Pancreas (tissue), 10 donors: ENCODE measurements at regions not wholly inside any gene's neighbourhood (a gene's known extent, or its start where the extent isn't known, plus 50 kb on each side); places are given as distances from the start of the nearest gene placed in this dataset.

Experiments used
- ATAC-seq, 4 donors: fragments of 200-7000 bp; cut with Tn5 transposase; one replicate each; pipeline versions ENCODE4 v1.8.0 to v1.9.1; 2020; ENCODE audit warnings: mild to moderate bottlenecking in 4 of 4, moderate library complexity in 4 of 4
- DNase-seq, 6 donors: peaks; one replicate each; pipeline ENCODE4 v3.0.0-alpha.2; 2020
- FAIRE-seq: peaks from 2 replicates; lab custom pipeline; 2012; peaks lifted over from hg19 to GRCh38; lab: Jason Lieb, UNC
- H3K27ac ChIP-seq, 4 donors: fragments of 200-600 bp; sonication (generic); 1 replicate in 3 of 4; 2 replicates in 1 of 4; pipeline versions ENCODE4 v1.5.0 to v1.8.0; 2020
- H3K27me3 ChIP-seq, 4 donors: fragments of 200-600 bp; one replicate each; pipeline ENCODE4 v1.8.0; 2021
- H3K36me3 ChIP-seq, 3 donors: fragments of 200-600 bp; sonication (generic) in 1 of 3; one replicate each; pipeline versions ENCODE4 v1.5.0 to v1.8.0; 2020 to 2021
- H3K4me1 ChIP-seq, 3 donors: fragments of 200-600 bp; one replicate each; pipeline ENCODE4 v1.8.0; 2021
- H3K4me3 ChIP-seq, 4 donors: fragments of 200-600 bp; sonication (generic) in 2 of 4; one replicate each; pipeline versions ENCODE4 v1.5.0 to v1.8.0; 2020 to 2021
- H3K9me3 ChIP-seq, 4 donors: fragments of 200-600 bp; one replicate each; pipeline ENCODE4 v1.8.0; 2021
- CTCF ChIP-seq, 4 donors: fragments of 200-600 bp; sonication (generic) in 3 of 4; IDR thresholded peaks; one replicate each; pipeline versions ENCODE4 v1.5.0 to v1.8.0; 2021; ENCODE audit warnings: antibody characterized with exemption in 4 of 4
- WGBS, 2 donors: extraction: QIAGEN DNeasy Blood & Tissue Kit; methylation state at CpG; one replicate each; pipeline ENCODE4 v1.1.7; 2013; 5-methylcytosine and 5-hydroxymethylcytosine counted together
- intact Hi-C, 3 donors: fragments of 100-400 bp; cut with DNase I; formaldehyde crosslinking; loops; one replicate each; pipeline versions ENCODE4 v1.11.1 to v1.14.2; 2022
- donor health status: healthy with polysubstance abuse.
- donor health status: DM: no; HTN: no; CAD: no; lungs with moderate emphysema.
- donor health status: DM: no; HTN: no; CAD: no.
- donor health status: control.
- donor health status: control.
- donor health status: Bipolar disorder and iron deficiency.
- donor health status: DM: yes; HTN: yes; CAD: no.
- donor health status: DM: no; HTN: no; CAD: no.
- donor health status: DM: no; HTN: no; CAD: no.
- donor health status: DM: yes; HTN: yes; CAD: no.

DNA sequence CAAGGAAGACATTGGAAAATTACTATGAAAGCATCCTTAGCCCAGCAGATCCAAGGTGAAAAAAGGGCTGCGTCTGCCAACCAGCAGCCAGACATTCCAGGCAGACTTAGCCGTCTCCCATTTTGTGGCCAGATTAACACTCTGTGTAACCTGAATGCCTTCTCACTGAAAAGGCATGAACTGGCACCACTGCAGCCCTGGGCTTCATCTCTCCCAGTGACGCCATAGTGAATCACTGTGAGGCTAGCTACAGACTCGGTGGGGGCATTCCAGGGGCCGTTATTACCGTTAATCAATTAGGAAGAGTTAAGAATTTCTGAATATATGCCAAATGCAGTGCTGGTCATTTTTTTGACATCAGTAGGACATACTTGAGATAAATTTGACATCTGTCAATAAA lies 627.4 kb downstream of the LMO4 start:
- H3K36me3 ChIP-seq = no peaks in the 10 kb centered on the region
- no peaks in the 10 kb centered on the region for H3K4me1 ChIP-seq
- H3K27me3 ChIP-seq = no peaks in the 10 kb centered on the region
- DNase-seq (no peak), ATAC-seq (peak in 3 of 4 donors; percentile 25 to 50 (median 39)), FAIRE-seq (no peak)
- no peaks in the 10 kb centered on the region for H3K9me3 ChIP-seq
- TF ChIP-seq CTCF (IDR thresholded peaks at IDR 0.05) = no peak
- H3K4me3 ChIP-seq = no peak overlapping the region
- intact Hi-C loops = loop anchor here in 1 of 3 donors (10.0 kb wide), 1 partner anchor 811 kb away; no protein-coding TSS in a partner anchor
- H3K27ac ChIP-seq = no peak overlapping the region
- WGBS, 2 donors = 17 to 19% methylated on average over 6 of the region's 6 CpGs

DNA sequence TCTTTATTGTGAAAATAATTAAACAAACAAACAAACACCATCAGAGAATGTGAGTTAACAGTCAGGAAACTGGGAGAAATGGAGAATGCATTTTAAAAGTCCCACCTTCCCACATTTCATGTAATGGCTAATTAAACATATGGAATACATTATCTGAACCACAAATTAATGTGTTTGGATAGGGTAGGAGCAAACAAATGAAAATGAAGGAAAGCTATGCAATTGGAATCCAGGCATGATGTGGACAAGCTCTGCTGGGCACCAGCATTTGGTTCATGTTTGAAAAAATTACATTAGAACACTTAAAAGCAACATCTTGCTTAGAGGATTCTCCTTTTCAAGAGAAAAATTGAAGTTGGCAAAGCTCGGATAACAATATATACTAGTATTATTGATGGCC lies 628.1 kb downstream of the LMO4 start:
- FAIRE-seq = no peak
- 74 to 81% methylated on average over 1 of the region's 1 CpG for WGBS, 2 donors
- H3K4me3 ChIP-seq = no peak overlapping the region

GRCh38 chr1:87957331-87957730 lies 628.7 kb downstream of the LMO4 start:
- DNase-seq = no peak
- H3K27me3 ChIP-seq = no peaks in the 10 kb centered on the region
- H3K27ac ChIP-seq = no peak overlapping the region
- TF ChIP-seq CTCF (IDR thresholded peaks at IDR 0.05) = no peak
- intact Hi-C loops = loop anchor here in 1 of 3 donors (10.0 kb wide), 1 partner anchor 813 kb away; no protein-coding TSS in a partner anchor
- H3K36me3 ChIP-seq = no peaks in the 10 kb centered on the region
- WGBS, 2 donors = 76 to 90% methylated on average over 3 of the region's 3 CpGs
- ATAC-seq = no peak
- H3K4me1 ChIP-seq = no peaks in the 10 kb centered on the region
- H3K4me3 ChIP-seq = no peak overlapping the region
- no peaks in the 10 kb centered on the region for H3K9me3 ChIP-seq
- FAIRE-seq = no peak

More for the DNA sequence above, 628.1 kb downstream of the LMO4 start:
- ATAC-seq (no peak), DNase-seq (no peak)
- no peak overlapping the region for H3K27ac ChIP-seq
- H3K4me1 ChIP-seq = no peaks in the 10 kb centered on the region
- H3K36me3 ChIP-seq = no peaks in the 10 kb centered on the region
- no peaks in the 10 kb centered on the region for H3K27me3 ChIP-seq
- no peak for TF ChIP-seq CTCF (IDR thresholded peaks at IDR 0.05)
- intact Hi-C loops = loop anchor here in 1 of 3 donors (10.0 kb wide), 1 partner anchor 812 kb away; no protein-coding TSS in a partner anchor
- no peaks in the 10 kb centered on the region for H3K9me3 ChIP-seq

DNA sequence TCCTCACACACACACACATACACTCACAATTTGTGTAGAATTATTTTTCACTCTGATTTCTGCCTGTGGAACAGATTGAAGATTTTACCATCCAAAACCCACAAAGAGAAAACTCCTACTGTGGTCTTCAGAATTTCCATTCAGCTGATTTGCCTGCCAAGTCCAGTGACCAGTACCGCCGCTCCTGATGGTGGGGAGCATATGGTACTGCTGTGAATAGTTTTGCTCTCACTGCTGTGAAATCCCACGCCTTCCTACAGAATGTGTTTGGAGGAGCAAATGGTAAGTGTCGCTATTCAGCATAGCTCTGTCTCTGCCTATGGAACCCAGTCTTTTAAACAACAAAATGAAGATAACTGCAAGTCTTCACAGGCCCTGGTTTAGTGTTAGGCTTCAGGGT lies 629.5 kb downstream of the LMO4 start:
- Histone ChIP-seq H3K36me3 (no peaks in the 10 kb centered on the region), H3K4me1 (no peaks in the 10 kb centered on the region), H3K27me3 (no peaks in the 10 kb centered on the region), H3K9me3 (no peaks in the 10 kb centered on the region), H3K4me3 (no peak overlapping the region), H3K27ac (no peak overlapping the region)
- intact Hi-C loops = loop anchor here in 1 of 3 donors (10.0 kb wide), 1 partner anchor 813 kb away; no protein-coding TSS in a partner anchor
- ATAC-seq (no peak), FAIRE-seq (no peak), DNase-seq (no peak)
- 88 to 90% methylated on average over 4 of the region's 4 CpGs for WGBS, 2 donors
- TF ChIP-seq CTCF (IDR thresholded peaks at IDR 0.05) = no peak

DNA sequence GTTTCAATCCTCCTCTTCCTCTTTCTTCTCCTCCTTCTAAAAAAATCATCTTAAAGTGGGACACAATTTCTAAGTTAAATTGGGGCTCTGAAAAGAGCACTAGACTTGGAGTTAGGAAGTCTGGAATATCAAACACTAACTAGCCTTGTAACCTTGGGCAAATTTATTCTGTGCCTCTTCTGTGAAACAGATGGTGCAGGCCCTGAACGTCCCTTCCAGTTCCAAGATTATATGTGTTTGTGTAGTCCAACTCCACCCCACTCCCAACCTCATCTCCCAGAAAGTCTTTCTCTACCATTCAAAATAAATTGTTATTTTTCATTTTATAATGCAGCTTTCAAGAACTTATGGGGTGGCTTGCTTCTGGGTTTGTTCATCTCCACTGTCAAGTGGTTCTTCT lies 630.0 kb downstream of the LMO4 start:
- DNase-seq (no peak), FAIRE-seq (no peak), ATAC-seq (no peak)
- 36 to 39% methylated on average over 1 of the region's 1 CpG for WGBS, 2 donors
- TF ChIP-seq CTCF (IDR thresholded peaks at IDR 0.05) = no peak
- no peaks in the 10 kb centered on the region for H3K36me3 ChIP-seq
- H3K9me3 ChIP-seq = no peaks in the 10 kb centered on the region
- no peaks in the 10 kb centered on the region for H3K4me1 ChIP-seq
- no peaks in the 10 kb centered on the region for H3K27me3 ChIP-seq
- H3K4me3 ChIP-seq = no peak overlapping the region
- intact Hi-C loops = loop anchor here in 1 of 3 donors (10.0 kb wide), 1 partner anchor 814 kb away; no protein-coding TSS in a partner anchor
- H3K27ac ChIP-seq = no peak overlapping the region
